ENCODE measurements at regions not wholly inside any gene's neighbourhood (a gene's known extent, or its start where the extent isn't known, plus 50 kb on each side); places are given as distances from the start of the nearest gene placed in this dataset.
"Not testable (repeated sequence)": the region's sequence is repeated elsewhere in the genome, so short reads cannot be mapped to it uniquely, and the experiment has no call there.

DNA sequence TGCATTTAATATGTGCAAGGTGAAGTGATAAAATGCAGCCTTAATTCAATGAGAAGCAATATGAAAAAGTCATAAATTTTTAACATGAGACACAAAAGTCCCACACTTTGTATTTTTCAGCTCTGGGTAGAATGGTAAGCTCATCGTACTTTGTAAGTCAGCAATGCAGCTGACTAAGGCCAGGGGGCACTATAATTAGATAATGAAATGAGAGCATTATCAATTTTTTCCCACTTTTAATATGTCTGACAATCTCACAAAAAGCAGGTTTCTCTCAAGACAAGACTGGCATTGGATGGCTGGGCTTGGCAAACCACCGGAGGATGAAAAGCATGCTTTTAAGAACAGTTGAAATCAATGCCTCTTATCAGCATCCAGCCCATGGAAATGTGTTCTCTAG is 162.8 kb downstream of the FAM174A start:
- no peak for DNase-seq

DNA sequence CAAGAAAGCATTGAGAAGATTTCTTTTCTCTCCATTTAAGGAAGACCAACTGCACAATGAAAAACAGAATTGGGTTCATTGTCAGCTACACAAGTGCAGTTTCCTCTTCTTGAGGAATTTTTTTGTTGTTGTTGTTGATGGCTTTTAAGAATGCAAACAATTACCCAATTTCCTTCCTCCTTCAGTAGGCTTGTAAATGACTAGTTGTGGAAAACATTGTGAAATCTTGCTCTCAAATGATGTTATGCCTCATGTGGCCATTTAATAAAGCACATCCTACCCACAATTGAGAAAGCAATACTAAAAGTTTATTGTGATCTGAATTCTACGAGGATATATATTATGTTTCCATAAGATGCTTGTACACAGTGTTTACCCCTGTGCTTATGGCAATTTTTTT is 171.6 kb downstream of the FAM174A start:
- no peak for DNase-seq

DNA sequence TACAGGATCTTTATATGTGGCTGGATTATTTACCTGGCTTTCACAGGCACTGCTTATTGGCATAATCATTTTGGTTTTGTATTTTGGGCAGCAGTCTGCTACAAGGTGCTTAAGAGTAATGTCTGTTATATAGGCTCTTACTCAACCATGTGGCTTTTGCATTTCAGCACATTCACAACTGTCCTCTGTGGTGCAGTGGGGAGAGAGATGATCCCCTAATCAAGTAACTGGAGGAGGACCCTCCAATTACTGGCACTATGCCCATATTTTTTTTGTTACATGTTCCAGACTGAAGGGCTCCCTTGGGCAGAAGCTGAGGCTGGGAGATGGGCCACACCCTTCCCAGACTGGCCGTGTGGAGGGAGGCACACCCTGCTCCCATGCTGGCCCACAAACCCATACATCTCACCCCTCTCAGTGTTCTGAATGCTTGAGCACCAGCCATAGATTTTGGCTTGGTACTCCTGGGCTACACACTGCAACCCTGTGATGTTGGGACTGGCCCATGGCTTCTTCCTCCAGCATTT is 173.5 kb downstream of the FAM174A start:
- DNase-seq = no peak

DNA sequence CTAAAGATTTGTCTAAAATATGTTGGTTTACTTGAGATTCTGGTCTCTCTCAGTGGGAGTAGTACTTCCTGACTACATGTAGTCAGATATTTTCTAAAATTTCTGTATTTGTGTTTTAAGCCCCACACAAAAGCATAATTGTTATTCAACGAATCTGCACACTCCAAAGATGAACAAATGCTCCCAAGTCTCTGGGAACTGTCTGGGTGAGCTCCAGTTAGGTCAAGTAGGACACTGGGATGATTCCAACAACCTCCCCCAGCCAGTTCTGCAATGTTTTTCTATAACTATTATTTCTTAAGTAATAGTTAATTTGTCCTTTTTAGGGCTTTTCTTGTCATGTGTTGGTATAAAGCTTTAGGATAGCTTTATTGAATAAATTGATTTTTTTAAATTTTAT is 174.6 kb downstream of the FAM174A start:
- DNase-seq = no peak

DNA sequence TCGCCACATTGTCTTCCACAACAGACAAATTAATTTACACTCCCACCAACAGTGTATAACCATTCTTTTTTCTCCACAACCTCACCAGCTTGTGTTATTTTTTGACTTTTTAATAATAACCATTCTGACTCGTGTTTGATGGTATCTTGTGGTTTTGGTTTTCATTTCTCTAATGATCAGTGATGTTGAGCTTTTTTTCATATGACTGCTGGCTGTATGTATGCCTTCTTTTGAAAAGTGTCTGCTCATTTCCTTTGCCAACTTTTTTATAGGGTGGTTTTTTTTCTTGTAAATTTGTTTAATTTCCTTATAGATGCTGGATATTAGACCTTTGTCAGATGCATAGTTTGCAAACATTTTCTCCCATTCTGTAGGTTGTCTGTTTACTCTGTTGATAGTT is 179.6 kb downstream of the FAM174A start:
- DNase-seq = not testable (repeated sequence)

DNA sequence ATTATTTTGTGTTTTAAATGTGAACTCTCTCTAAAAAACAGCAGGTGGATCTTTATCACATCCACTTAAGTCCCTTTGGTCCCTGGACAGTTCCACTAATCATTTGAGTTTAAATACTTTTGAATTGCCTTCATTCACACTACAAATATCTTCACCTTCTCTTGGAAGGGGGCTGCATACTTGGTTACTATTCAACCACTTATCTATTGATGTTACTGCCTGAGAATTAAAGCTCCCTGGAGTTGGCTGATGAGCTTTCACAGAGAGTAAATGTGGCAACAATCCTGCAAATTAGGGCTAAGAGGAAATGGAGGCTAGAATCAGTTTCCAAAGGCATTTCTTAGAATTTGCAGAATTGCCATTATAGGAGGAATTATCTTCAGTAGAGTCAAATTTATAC is 180.4 kb downstream of the ST8SIA4 start:
- no peak for DNase-seq

DNA sequence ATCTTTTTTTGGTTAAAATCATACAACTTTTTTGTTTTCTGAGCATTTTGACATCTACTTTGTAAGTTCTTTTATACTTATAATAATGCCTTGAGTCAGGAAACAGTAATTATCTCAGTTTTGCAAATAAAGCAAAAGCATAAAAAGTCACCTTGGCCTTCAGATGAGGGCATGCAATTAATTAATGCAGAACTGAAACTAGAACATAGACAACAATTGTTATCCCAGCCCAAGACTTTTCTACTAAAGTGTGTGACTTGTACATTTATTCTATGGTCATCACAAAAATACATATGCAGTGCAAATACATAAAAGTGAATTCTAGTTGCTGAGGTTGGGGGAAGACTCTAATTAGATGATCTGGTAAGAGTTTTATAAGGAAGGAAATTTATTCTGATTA is 179.9 kb downstream of the ST8SIA4 start:
- DNase-seq = no peak

DNA sequence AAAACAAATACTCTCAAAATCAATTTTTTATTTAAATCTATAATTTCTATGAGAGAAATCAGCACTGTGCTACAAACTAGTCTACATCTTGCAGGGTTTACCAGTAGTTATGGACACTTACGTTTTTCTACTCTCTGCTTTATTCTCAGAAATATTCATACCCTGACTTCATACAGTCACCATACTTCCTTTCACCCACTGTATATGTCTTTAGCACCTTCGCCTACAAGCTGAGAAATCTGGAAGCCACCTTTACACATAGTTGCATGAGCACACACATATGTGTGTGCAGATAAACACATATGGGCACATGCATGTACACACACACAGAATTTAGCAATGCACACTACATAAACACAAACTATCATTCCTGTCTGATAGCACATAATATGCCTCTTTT is 177.0 kb downstream of the ST8SIA4 start:
- no peak for DNase-seq

DNA sequence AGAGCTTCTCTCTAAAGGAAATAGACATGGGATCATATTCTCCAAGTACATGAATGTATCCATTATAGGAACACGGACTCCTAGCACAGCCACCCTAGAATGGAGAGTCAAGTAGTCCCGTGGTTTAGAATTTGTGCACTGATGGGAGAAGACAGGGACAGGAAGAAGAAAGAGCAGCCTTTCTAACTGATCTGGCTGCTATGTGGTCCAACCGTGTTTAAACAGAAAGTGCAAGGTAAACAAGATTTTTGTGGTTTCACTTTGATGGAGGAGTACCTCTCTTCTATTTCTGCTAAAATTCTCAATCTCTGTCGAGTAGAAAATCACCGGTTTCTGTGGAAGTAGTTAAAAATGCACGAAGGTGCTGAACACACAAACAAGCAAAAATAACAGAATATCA is 171.3 kb downstream of the ST8SIA4 start:
- DNase-seq = peak; percentile 2 to 4

DNA sequence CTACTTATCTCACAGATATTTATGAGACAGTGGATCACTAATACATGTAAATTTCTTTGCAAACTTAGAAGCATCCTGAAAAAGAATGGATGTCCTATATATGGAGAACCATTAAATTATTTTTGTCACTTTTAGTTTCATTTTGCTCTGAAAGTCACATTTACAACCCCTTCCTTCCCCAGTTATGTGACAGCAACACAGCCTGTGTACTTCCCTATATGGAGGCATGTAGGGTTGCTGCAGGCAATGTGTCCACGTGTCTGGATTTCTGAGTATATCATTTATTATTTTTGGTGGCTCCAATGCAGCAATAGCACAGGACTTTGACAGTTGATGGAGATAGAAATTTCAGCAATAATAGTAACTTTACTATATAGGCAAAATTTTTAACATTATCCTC is 156.4 kb downstream of the ST8SIA4 start:
- no peak for DNase-seq

DNA sequence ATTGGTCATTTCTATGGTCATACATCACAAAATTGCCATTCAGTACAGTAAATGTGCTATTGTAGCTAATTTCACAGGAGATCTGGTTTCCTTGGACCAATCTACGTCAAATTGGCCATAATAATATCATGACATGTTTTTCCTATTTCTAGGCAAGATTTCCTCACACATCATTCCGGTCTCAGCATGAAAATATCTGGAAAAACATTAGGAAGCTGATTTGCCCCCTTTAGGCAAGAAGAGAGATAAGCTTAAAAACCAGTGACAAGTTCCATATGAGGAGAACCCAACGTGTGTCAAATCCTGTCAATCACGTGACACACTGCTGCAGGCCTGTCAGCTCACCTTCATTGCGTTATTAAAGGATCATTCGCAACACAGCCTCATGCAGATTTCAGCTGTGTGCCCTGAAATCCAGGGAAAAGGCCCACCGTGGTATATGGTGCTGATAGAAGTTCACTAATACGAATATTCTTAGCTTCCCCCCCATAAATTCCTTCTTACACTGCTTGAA is 153.3 kb downstream of the ST8SIA4 start:
- DNase-seq = no peak

DNA sequence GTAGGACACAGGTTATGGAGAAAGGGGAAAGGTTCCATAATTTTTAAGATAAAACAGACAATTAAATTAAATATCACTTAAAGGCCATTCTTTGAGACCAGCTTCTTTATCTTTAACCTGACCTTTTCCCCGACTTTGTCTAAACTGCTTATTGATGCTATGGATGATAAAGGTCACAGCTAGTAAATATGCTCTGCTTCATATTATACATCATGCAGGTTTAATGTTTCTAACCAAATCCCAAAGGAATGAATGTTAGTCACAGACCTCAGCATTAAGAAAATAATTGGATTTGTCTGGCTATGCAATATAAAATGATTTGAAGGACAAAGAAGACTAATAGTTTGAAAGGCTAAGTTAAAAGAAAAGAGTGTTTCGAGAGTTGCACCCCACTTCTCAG is 147.6 kb downstream of the ST8SIA4 start:
- DNase-seq = no peak
